Suprapubic skin (tissue), 3 donors: ENCODE measurements at regions not wholly inside any gene's neighbourhood (a gene's known extent, or its start where the extent isn't known, plus 50 kb on each side); places are given as distances from the start of the nearest gene placed in this dataset.

Experiments
- POLR2A ChIP-seq, 2 donors: fragments of 450-650 bp; IDR thresholded peaks; one replicate each; pipeline ENCODE4 v1.6.1; 2017; ENCODE audit warnings: antibody characterized with exemption in 2 of 2, mild to moderate bottlenecking in 2 of 2, moderate library complexity in 2 of 2
- TF ChIP-seq, protein P1 (sequence below), 2 donors: fragments of 200-600 bp in 1 of 2; fragments of 450-650 bp in 1 of 2; sonication (generic) in 1 of 2; IDR thresholded peaks; one replicate each; pipeline ENCODE4 v1.5.1; 2016 to 2019; ENCODE audit warnings: antibody characterized with exemption in 2 of 2, mild to moderate bottlenecking in 1 of 2, moderate library complexity in 1 of 2

DNA sequence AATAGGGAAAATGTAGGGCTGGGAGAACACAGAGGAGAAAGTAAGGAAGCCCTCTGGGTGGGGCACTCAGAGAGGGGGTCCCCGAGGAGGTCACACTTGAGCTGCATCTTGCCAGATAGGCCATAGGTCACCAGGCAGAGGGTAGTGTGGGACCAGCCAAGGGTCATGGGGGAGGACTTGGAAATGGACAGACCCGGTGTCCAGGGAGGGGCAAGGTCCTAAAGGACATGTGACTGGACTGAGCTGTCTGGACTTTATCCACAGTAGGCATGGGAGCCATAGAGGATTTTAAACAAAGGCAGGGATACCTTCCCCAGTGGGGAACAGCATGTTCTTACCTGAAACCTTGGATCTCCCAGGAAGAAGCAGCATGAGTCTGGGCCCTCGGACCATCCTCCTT lies 266.7 kb downstream of the LRFN2 start:
- TF ChIP-seq, protein P1, sequence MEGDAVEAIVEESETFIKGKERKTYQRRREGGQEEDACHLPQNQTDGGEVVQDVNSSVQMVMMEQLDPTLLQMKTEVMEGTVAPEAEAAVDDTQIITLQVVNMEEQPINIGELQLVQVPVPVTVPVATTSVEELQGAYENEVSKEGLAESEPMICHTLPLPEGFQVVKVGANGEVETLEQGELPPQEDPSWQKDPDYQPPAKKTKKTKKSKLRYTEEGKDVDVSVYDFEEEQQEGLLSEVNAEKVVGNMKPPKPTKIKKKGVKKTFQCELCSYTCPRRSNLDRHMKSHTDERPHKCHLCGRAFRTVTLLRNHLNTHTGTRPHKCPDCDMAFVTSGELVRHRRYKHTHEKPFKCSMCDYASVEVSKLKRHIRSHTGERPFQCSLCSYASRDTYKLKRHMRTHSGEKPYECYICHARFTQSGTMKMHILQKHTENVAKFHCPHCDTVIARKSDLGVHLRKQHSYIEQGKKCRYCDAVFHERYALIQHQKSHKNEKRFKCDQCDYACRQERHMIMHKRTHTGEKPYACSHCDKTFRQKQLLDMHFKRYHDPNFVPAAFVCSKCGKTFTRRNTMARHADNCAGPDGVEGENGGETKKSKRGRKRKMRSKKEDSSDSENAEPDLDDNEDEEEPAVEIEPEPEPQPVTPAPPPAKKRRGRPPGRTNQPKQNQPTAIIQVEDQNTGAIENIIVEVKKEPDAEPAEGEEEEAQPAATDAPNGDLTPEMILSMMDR (IDR thresholded peaks at IDR 0.05), result no peak
- no peak for TF ChIP-seq POLR2A (IDR thresholded peaks at IDR 0.05)
